H1 (cell line): ENCODE measurements at regions not wholly inside any gene's neighbourhood (a gene's known extent, or its start where the extent isn't known, plus 50 kb on each side); places are given as distances from the start of the nearest gene placed in this dataset.

Experiments used
- ATF3 ChIP-seq: IDR thresholded peaks from 2 replicates; pipeline ENCODE4 v1.6.1; 2011; ENCODE audit warnings: low read depth, mild to moderate bottlenecking, low read length; ENCODE audit not compliant: insufficient read depth
- CTCF ChIP-seq, 3 experiments: IDR thresholded peaks; 1 replicate in 2 of 3; 2 replicates in 1 of 3; pipeline versions ENCODE4 v1.5.1 to v1.6.1; 2011; ENCODE audit warnings: low read length in 3 of 3, mild to moderate bottlenecking in 3 of 3, inconsistent platforms in 2 of 3, low read depth in 1 of 3, moderate library complexity in 1 of 3; ENCODE audit not compliant: insufficient read depth in 1 of 3; ENCODE audit errors: control extremely low read depth in 1 of 3

DNA sequence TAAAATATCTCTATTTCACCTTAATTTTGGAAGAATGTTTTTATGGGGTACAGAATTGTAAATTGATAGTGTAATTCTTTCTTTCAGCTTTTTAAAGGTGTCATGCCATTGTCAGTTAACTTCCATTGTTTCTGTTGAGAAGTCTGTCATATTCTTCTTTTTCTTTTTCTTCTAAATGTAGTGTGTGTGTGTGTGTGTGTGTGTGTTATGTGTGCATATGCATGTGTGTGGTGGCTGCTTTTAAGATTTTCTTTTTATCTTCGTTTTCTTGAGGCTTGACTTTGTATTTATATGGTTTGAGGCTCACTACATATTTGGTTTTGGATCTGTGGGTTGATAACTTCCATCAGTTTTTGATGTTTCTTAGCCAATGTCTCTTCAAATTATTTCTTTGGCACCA lies 176.5 kb downstream of the OGFRL1 start (continued):
- TF ChIP-seq CTCF (IDR thresholded peaks at IDR 0.05; ENCODE audit: control extremely low read depth in 1 of 3, insufficient read depth in 1 of 3, low read depth in 1 of 3, low read length in 3 of 3): no peak
- no peak for TF ChIP-seq ATF3
